ENCODE measurements at regions not wholly inside any gene's neighbourhood (a gene's known extent, or its start where the extent isn't known, plus 50 kb on each side); places are given as distances from the start of the nearest gene placed in this dataset.

DNA sequence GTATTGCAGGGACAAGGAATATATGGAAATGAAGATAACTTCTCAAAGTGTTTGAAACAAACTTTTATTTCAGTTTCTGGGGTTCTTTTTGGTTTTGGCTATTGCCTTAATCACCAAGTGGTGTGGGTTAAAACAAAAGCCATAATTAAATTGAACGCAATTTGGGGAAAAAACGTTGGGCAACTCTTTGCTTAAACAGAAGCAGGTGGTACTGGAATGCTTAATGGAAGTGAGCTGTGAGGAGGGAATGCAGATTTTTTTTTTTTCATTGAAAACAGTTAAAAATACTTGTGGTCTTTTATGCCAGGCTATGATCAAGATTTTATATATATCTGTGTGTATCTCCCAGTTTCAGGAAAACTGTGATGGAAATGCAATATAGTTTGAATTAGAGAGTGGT, 195.7 kb upstream of the TUT7 start:
- Histone ChIP-seq H3K4me3 (no peak overlapping the region), H3K27ac (replicated peaks in 1 of 4) (no peak overlapping the region), H3K4me1 (no peaks in the 10 kb centered on the region), H3K27me3 (no peaks in the 10 kb centered on the region), H3K36me3 (no peaks in the 10 kb centered on the region), H3K9me3 (no peaks in the 10 kb centered on the region)
- TF ChIP-seq, protein P1, sequence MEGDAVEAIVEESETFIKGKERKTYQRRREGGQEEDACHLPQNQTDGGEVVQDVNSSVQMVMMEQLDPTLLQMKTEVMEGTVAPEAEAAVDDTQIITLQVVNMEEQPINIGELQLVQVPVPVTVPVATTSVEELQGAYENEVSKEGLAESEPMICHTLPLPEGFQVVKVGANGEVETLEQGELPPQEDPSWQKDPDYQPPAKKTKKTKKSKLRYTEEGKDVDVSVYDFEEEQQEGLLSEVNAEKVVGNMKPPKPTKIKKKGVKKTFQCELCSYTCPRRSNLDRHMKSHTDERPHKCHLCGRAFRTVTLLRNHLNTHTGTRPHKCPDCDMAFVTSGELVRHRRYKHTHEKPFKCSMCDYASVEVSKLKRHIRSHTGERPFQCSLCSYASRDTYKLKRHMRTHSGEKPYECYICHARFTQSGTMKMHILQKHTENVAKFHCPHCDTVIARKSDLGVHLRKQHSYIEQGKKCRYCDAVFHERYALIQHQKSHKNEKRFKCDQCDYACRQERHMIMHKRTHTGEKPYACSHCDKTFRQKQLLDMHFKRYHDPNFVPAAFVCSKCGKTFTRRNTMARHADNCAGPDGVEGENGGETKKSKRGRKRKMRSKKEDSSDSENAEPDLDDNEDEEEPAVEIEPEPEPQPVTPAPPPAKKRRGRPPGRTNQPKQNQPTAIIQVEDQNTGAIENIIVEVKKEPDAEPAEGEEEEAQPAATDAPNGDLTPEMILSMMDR (IDR thresholded peaks at IDR 0.05) = no peak
- TF ChIP-seq POLR2A (IDR thresholded peaks at IDR 0.05; ENCODE audit: low read depth) (no peak), POLR2AphosphoS5 (IDR thresholded peaks at IDR 0.05) (no peak), EP300 (IDR thresholded peaks at IDR 0.05) (no peak)
- no peak for DNase-seq (ENCODE audit: extremely low spot score)
- intact Hi-C loops (cut with DNase I) = no loop called here
- 81% methylated on average over 2 of the region's 2 CpGs for WGBS

DNA sequence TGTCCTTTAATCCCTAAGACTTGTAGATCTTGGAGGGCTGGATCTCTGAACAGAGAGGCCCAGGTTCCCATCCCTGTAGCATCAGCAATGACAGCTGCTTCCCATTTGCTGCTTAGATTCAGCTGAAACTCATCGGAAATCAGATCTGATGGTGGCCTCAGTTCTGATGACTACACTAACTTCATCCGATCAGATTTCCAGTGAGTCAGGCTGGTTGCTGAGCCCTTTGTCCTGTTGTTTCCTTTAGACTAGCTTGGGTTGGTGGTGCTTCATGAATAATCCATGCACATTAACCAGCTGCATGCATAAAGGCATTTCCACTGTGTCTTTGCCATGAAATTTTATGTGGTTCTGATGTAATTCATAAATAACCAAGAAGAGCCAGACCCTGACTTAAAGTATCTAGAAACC, 195.2 kb upstream of the TUT7 start:
- no peak for DNase-seq (ENCODE audit: extremely low spot score)
- Histone ChIP-seq H3K4me1 (no peaks in the 10 kb centered on the region), H3K27me3 (no peaks in the 10 kb centered on the region), H3K36me3 (no peaks in the 10 kb centered on the region), H3K9me3 (no peaks in the 10 kb centered on the region), H3K4me3 (no peak overlapping the region), H3K27ac (replicated peaks in 1 of 4) (no peak overlapping the region)
- no peak for TF ChIP-seq EP300 (IDR thresholded peaks at IDR 0.05)
- TF ChIP-seq POLR2A (IDR thresholded peaks at IDR 0.05; ENCODE audit: low read depth) = no peak
- TF ChIP-seq POLR2AphosphoS5 (IDR thresholded peaks at IDR 0.05) = no peak
- TF ChIP-seq, protein P1 (IDR thresholded peaks at IDR 0.05) = no peak
- 60% methylated on average over 1 of the region's 2 CpGs for WGBS
- intact Hi-C loops (cut with DNase I) = no loop called here

DNA sequence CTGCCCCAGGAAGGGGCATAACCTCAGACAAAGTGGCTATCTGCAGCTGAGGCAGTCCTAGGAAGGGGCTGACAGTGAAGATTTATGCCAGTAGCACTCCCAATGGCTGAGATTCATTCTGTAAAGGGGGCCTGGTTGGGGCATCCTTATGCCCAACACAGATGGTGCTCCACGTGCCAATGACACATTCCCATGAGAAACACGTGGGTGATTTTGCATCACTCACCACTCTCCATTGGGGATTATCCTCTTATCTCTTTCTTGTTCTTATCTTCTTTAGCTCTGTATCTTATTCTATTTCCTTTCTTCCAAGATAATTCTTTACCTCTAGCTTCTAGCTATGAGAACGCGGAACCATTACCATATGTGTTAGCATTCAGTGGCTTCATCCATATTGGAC, 194.0 kb upstream of the TUT7 start:
- intact Hi-C loops (cut with DNase I) = no loop called here
- DNase-seq (ENCODE audit: extremely low spot score) = no peak
- 99% methylated on average over 4 of the region's 4 CpGs for WGBS
- TF ChIP-seq, protein P1 (IDR thresholded peaks at IDR 0.05) = no peak
- TF ChIP-seq POLR2A (IDR thresholded peaks at IDR 0.05; ENCODE audit: low read depth) (no peak), EP300 (IDR thresholded peaks at IDR 0.05) (no peak), POLR2AphosphoS5 (IDR thresholded peaks at IDR 0.05) (no peak)
- Histone ChIP-seq H3K4me1 (no peaks in the 10 kb centered on the region), H3K9me3 (no peaks in the 10 kb centered on the region), H3K4me3 (no peak overlapping the region), H3K27me3 (no peaks in the 10 kb centered on the region), H3K27ac (replicated peaks in 1 of 4) (no peak overlapping the region), H3K36me3 (no peaks in the 10 kb centered on the region)

DNA sequence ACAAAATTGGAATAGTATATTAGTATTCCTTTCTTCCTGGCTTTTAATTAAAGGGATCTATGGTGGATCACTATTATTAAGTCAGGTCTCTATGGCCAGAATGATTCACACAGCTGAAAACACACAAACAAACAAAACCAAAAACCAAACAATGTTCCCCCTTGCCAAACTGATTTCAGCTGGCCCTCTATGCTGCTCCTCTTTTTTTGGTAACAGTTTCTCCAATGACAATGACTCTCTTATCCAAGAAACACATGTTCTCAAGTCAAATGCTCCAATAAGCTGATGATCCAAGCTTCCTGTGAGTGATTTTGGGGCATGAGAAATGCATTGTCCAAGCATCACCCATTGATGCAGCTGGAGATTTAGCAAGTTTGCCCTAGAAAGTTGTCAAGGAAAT, 193.4 kb upstream of the TUT7 start:
- Histone ChIP-seq H3K36me3 (no peaks in the 10 kb centered on the region), H3K4me3 (no peak overlapping the region), H3K27me3 (no peaks in the 10 kb centered on the region), H3K4me1 (no peaks in the 10 kb centered on the region), H3K9me3 (no peaks in the 10 kb centered on the region), H3K27ac (replicated peaks in 1 of 4) (no peak overlapping the region)
- TF ChIP-seq, protein P1 (IDR thresholded peaks at IDR 0.05) = no peak
- TF ChIP-seq EP300 (IDR thresholded peaks at IDR 0.05) (no peak), POLR2A (IDR thresholded peaks at IDR 0.05; ENCODE audit: low read depth) (no peak), POLR2AphosphoS5 (IDR thresholded peaks at IDR 0.05) (no peak)
- intact Hi-C loops (cut with DNase I) = no loop called here
- no peak for DNase-seq (ENCODE audit: extremely low spot score)

DNA sequence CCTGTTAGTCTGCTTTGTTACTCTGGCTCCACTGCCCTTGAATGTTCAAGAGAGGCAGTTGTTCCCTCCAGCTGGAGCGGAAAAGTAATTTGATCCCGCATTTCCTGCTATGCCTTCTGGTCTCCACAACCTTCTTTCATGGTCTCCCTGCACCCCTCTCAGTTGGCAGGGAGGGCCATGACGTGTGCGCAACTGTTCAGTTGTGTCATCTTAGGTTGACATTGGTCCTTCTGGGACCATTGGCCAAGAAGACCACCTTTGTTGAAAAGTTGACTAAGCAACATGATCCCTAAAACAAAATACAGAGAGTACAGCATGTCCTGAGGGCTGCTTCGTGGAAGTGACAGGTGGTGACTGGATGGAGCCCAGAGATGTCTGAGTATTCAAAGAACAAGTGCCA, 192.5 kb upstream of the TUT7 start:
- intact Hi-C loops (cut with DNase I) = no loop called here
- 92% methylated on average over 5 of the region's 5 CpGs for WGBS

More for the DNA sequence above, 192.5 kb upstream of the TUT7 start:
- Histone ChIP-seq H3K4me1 (no peaks in the 10 kb centered on the region), H3K36me3 (no peaks in the 10 kb centered on the region), H3K4me3 (no peak overlapping the region), H3K27me3 (no peaks in the 10 kb centered on the region), H3K27ac (replicated peaks in 1 of 4) (no peak overlapping the region), H3K9me3 (no peaks in the 10 kb centered on the region)
- TF ChIP-seq POLR2A (IDR thresholded peaks at IDR 0.05; ENCODE audit: low read depth) (no peak), POLR2AphosphoS5 (IDR thresholded peaks at IDR 0.05) (no peak), EP300 (IDR thresholded peaks at IDR 0.05) (no peak)
- TF ChIP-seq, protein P1 (IDR thresholded peaks at IDR 0.05) = no peak
- DNase-seq (ENCODE audit: extremely low spot score) = no peak

Measured in esophagus muscularis mucosa (tissue), 4 donors.